Thyroid gland (tissue), 4 donors: ENCODE measurements at regions not wholly inside any gene's neighbourhood (a gene's known extent, or its start where the extent isn't known, plus 50 kb on each side); places are given as distances from the start of the nearest gene placed in this dataset.

ENCODE experiments used
- DNase-seq, 2 donors: peaks; one replicate each; pipeline ENCODE4 v3.0.0-alpha.2; 2019
- H3K27ac ChIP-seq, 3 donors: fragments of 200-600 bp; sonication (generic); 1 replicate in 2 of 3; 2 replicates in 1 of 3; pipeline ENCODE4 v1.5.1; 2016 to 2019; ENCODE audit warnings: mild to moderate bottlenecking in 1 of 3, moderate library complexity in 1 of 3
- H3K27me3 ChIP-seq: fragments of 200-600 bp; sonication (generic); one replicate; pipeline ENCODE4 v1.5.1; 2019
- H3K36me3 ChIP-seq, 2 donors: fragments of 200-600 bp; sonication (generic); one replicate each; pipeline ENCODE4 v1.5.1; 2016 to 2019
- H3K4me1 ChIP-seq, 2 donors: fragments of 200-600 bp; sonication (generic); one replicate each; pipeline ENCODE4 v1.5.1; 2017 to 2019
- H3K4me3 ChIP-seq, 3 donors: fragments of 200-600 bp; sonication (generic); replicated peaks in 1 of 3; 1 replicate in 2 of 3; 2 replicates in 1 of 3; pipeline ENCODE4 v1.5.1; 2016; ENCODE audit warnings: mild to moderate bottlenecking in 1 of 3
- H3K9me3 ChIP-seq: fragments of 200-600 bp; sonication (generic); one replicate; pipeline ENCODE4 v1.5.1; 2017
- CTCF ChIP-seq, 6 experiments: fragments of 200-600 bp in 3 of 6; fragments of 450-650 bp in 3 of 6; sonication (generic) in 3 of 6; IDR thresholded peaks; one replicate each; pipeline ENCODE4 v1.5.1; 2016 to 2019; ENCODE audit warnings: antibody characterized with exemption in 6 of 6, mild to moderate bottlenecking in 2 of 6, inconsistent platforms in 1 of 6, moderate library complexity in 1 of 6
- POLR2A ChIP-seq, 2 donors: fragments of 450-650 bp; IDR thresholded peaks; one replicate each; pipeline ENCODE4 v1.6.1; 2017; ENCODE audit warnings: antibody characterized with exemption in 2 of 2, mild to moderate bottlenecking in 2 of 2, moderate library complexity in 1 of 2
- WGBS, 2 donors: methylation state at CpG; one replicate each; pipeline ENCODE4 v1.1.5; 2017; 5-methylcytosine and 5-hydroxymethylcytosine counted together
- intact Hi-C: fragments of 100-400 bp; cut with DNase I; formaldehyde crosslinking; loops from one replicate; pipeline ENCODE4 v1.15.1; 2023

- H3K27me3 ChIP-seq = no peaks in the 10 kb centered on the region
These were observed 76.7 kb upstream of the UNC5A start for GRCh38 chr5:176733406-176734262.

GRCh38 chr5:176734756-176735342, 75.5 kb upstream of the UNC5A start:
- Histone ChIP-seq H3K9me3 (no peaks in the 10 kb centered on the region), H3K36me3 (no peaks in the 10 kb centered on the region), H3K4me1 (no peaks in the 10 kb centered on the region), H3K27me3 (no peaks in the 10 kb centered on the region), H3K4me3 (no peak overlapping the region), H3K27ac (no peak overlapping the region)
- 87 to 88% methylated on average over 12 of the region's 12 CpGs for WGBS, 2 donors
- DNase-seq = no peak
- TF ChIP-seq CTCF (IDR thresholded peaks at IDR 0.05) = no peak
- intact Hi-C loops = no loop called here

More at GRCh38 chr5:176733406-176734262, 76.7 kb upstream of the UNC5A start:
- no peaks in the 10 kb centered on the region for H3K9me3 ChIP-seq
- TF ChIP-seq CTCF (IDR thresholded peaks at IDR 0.05) (no peak), POLR2A (IDR thresholded peaks at IDR 0.05) (no peak)
- WGBS, 2 donors = 65% methylated on average over 29 to 31 of the region's 32 CpGs
- H3K4me1 ChIP-seq = no peaks in the 10 kb centered on the region
- intact Hi-C loops = no loop called here
- H3K36me3 ChIP-seq = no peaks in the 10 kb centered on the region
- H3K27ac ChIP-seq = no peak overlapping the region
- DNase-seq = no peak
- H3K4me3 ChIP-seq = no peak overlapping the region

- no peak overlapping the region for H3K4me3 ChIP-seq
- no peaks in the 10 kb centered on the region for H3K4me1 ChIP-seq
- no peaks in the 10 kb centered on the region for H3K36me3 ChIP-seq
- H3K27ac ChIP-seq = no peak overlapping the region
- 78 to 82% methylated on average over 11 to 14 of the region's 16 CpGs for WGBS, 2 donors
- TF ChIP-seq POLR2A (IDR thresholded peaks at IDR 0.05) (no peak), CTCF (IDR thresholded peaks at IDR 0.05) (no peak)
- intact Hi-C loops = no loop called here
- H3K27me3 ChIP-seq = no peaks in the 10 kb centered on the region
- no peaks in the 10 kb centered on the region for H3K9me3 ChIP-seq
- no peak for DNase-seq
These were observed 74.7 kb upstream of the UNC5A start for GRCh38 chr5:176735383-176736265.

GRCh38 chr5:176736301-176736930, 73.9 kb upstream of the UNC5A start:
- Histone ChIP-seq H3K27ac (no peak overlapping the region), H3K4me3 (no peak overlapping the region), H3K9me3 (no peaks in the 10 kb centered on the region), H3K27me3 (no peaks in the 10 kb centered on the region), H3K36me3 (no peaks in the 10 kb centered on the region), H3K4me1 (no peaks in the 10 kb centered on the region)
- 32 to 39% methylated on average over 7 to 8 of the region's 10 CpGs for WGBS, 2 donors
- TF ChIP-seq CTCF (IDR thresholded peaks at IDR 0.05) (no peak), POLR2A (IDR thresholded peaks at IDR 0.05) (no peak)
- intact Hi-C loops = no loop called here
- DNase-seq = no peak
